GM18511 (cell line): ENCODE measurements at regions not wholly inside any gene's neighbourhood (a gene's known extent, or its start where the extent isn't known, plus 50 kb on each side); places are given as distances from the start of the nearest gene placed in this dataset.
A peak's percentile ranks its signal among the peaks of the same experiment; 100 is the strongest.
"Not testable (repeated sequence)": the region's sequence is repeated elsewhere in the genome, so short reads cannot be mapped to it uniquely, and the experiment has no call there.

Experiments
- ATAC-seq: cut with Tn5 transposase; IDR thresholded peaks from one replicate; pipeline ENCODE4 v1.9.1; 2021; ENCODE audit warnings: mild to moderate bottlenecking, moderate library complexity; ENCODE audit not compliant: unreplicated experiment

DNA sequence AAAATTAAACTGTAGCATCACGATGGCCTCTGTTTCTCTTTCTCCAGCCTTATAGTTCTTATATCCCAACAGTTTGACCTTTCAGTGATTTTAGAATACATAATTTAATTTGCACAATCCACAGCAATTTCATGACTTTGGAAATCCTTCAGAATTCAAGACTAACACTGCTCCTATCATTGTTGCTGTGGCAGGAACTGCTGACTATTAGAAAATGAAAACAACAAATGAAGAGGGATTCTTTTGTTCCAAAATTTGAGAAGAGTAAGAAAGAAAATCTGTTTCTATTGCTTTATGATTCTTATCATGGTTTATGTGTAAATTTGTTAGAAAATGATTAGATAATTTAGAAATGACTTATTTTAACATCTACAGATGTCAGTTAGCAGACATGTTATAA is 604.0 kb upstream of the ADGRB3 start:
- no peak for ATAC-seq

DNA sequence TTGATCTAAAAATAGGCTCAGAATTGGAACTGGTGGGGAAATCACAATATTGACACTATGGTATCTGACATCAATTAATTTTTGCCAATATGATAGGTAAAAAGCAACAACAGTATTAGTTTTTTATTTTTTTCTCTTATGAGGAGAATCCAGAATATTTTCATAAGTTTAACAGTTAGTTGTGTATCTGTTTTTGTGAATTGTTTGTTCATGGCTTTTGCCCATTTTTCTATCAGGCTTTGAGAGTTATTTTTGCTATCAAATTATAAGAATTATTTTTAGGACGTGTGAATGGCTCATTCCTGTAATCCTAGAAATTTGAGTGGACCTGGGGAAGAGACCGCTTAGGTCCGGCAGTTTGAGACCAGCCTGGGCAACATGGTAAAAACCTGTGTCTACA is 608.6 kb upstream of the ADGRB3 start:
- ATAC-seq, result no peak

DNA sequence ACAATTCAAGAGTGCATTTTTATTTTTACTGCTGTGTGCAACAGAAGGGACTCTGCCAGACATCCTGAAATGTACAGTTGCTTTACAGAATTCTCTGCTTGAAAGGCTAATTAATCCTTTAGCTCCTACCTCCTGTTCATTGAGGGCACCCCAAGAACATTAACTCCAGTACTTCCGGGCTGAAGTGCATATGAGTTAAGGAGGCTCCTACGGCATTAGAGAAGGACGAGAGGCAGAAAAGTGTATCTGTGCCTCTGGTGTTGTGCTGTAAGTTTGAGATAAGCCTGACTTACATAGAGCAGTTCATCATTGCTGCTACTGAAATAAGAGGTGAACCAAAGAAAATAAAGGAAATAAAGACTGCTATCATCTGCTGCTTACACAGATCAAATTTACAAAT is 609.3 kb upstream of the ADGRB3 start:
- ATAC-seq, result no peak

DNA sequence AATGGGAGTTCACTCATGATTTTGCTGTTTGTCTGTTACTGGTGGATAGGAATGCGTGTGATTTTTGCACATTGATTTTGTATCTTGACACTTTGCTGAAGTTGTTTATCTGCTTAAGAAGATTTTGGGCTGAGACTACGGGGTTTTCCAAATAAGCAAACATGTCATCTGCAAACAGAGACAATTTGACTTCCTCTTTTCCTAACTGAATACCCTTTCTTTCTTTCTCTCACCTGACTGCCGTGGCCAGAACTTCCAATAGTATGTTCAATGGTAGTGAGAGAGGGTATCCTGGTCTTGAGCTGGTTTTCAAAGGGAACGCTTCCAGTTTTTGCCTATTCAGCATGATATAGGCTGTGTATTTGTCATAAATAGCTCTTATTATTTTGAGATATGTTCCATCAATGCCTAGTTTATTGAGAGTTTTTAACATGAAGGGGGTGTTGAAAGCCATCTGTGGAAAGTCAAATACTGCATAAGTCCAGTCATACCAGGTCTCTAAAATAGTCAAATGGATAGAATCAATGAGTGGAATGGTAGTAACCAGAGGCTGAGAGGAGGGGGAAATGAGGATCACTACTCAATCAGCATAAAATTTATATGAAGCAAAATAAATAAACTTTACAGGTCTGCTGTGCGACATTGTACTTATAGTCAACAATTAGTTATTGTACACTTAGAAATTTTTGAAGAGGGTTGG is 610.4 kb upstream of the ADGRB3 start:
- ATAC-seq, result no peak

DNA sequence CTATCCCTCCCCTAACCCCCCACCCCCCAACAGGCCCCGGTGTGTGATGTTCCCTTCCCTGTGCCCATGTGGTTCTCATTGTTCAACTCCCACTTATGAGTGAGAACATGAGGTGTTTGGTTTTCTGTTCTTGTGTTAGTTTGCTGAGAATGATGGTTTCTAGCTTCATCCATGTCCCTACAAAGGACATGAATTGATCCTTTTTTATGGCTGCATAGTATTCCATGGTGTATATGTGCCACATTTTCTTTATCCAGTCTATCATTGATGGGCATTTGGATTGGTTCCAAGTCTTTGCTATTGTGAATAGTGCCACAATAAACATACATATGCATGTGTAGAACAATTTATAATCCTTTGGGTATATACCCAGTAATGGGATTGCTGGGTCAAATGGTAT is 612.1 kb upstream of the ADGRB3 start:
- ATAC-seq, result not testable (repeated sequence)

DNA sequence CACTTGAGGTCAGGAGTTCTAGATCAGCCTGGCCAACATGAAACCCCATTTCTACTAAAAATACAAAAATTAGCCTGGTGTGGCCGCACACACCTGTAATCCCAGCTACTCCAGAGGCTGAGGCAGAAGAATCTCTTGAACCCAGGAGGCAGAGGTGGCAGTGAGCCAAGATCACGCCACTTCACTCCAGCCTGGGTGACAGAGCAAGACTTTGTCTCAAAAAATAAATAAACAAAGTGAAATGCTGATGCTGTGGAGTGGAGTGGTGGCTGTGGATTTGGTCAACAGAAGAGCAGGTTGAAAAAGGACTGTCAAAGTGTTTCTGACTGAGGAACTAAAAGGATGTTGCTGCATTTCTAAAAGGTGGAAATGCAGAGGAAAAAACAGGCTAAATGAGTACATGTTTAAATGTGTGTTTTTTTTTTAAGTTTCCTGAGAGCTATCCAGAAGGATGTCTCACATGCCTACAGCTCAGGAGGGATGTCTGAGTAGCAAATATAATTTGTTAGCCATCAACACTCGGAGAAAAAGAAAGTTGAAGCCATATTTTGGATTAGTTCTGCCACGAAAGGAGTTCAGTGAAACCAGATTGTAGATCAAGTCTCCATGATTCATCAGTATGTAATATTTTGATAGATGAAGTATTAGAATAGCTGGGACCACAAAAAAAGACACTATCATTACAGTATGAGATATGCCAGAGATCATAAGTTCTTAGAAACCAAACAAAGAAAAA is 621.1 kb upstream of the ADGRB3 start:
- ATAC-seq, result no peak

DNA sequence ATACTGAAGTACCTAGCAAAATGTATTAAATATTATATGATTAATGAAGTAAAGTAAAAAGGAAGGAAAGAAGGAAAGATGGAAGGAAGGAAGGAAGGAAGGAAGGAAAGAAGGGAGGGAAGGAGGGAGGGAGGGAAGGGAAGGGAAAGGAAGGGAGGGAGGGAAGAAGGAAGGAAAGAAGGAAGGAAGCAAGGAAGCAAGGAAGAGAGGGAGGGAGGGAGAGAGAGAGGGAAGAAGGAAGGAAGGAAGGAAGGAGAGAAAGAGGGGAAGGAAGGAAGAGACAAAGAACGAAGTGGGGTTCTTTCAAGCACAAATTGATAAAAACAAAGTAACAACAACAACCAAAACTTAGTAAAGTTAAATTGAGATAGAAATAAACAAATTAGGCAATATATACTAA is 622.3 kb upstream of the ADGRB3 start:
- no peak for ATAC-seq

DNA sequence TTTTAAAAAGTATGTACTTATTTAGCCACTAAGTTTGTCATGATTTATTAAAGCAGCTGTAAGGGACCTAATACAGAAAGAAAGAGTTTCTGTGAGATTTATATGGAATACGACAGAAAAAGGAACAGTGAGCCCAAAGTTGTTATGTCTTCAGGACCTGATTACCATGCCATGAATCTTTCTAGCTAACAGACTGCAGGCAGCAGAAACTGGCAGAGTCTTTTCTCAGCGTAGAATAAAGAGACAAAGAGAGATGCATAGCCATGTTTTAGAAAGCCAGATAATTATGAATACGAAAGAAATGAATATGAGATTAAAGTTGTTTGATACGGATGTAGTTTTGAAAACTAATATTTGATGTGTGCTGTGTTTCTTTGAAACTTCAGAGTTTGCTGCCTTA is 624.1 kb upstream of the ADGRB3 start:
- no peak for ATAC-seq

DNA sequence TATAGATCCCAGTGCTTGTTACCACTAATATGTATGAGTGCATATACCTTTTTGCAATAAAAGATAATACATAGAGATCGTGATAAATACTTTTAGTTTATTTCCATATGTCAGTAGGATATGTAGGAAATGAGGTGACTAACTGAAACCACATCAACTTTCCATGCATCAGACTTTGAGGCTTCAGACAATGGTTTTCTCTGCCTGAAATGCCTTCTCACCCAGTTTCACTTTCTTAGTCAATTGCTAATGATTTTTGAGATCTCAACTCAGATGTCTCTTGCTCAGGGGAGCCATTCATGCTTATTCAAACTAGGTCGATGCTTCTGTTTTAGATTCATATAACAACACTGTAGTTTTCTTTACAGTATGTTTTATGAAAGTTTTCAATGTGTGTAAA is 626.6 kb upstream of the ADGRB3 start:
- peak; percentile 90 for ATAC-seq

DNA sequence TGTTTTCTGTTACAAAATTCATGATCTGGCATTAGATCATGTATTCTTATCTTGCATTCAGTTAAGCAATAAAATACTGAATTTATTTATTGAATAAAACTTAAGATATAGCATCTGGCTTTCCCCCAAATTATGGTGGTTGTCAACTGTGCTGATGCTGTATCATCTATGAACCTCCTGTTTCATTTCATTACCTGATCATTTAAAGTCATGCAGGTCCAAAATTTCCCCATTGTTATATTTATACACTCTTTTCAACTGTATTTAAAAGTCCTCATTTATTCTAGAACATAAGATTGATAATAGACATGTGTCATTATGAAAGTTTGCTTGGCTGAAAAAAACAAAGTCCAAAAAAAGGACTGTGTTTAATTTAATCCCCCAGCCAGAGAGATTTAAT is 627.4 kb upstream of the ADGRB3 start:
- ATAC-seq, result no peak

DNA sequence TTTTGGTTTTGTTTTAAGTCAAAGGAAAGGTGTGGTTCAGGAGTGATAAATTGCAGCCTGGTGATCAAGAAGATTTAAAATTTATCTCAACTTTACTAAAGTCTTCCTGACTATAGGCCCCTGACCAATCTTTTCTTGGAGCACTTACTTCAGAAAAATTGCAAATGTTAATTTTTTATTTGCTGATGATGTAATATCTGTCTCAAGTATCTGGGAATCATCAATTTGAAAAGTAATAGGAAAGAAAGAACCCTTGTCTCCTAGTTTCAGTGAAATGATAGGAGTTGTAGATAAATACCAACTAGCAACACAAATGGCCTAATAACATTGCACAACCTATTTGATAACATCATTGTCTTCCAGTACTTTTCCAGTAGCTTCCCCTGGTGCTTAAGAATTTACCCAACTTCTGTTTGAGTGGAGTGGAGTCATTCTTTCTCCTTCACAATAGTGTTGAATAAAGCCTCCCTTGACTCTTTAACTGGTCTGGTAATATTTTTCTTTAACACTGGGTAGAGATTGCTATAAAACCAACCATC is 648.3 kb upstream of the ADGRB3 start:
- no peak for ATAC-seq

DNA sequence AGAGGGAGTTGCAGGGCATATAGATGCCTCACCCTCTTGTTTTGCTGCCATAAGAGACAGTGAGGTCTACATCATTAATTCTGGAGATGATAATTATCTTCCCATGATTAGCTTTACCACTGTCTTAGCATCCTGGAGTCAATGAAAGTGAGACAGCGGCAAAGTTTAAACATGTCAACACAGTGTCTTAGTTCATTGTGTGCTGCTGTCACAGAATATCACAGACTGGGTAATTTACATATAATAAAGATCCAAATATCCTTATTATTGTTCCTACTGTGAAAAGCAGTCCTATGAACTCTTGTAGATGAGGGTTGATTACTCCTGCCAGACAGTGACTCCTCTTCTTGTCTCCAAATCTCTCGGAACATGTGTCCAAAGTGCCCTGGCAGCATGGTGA is 658.6 kb upstream of the ADGRB3 start:
- no peak for ATAC-seq

DNA sequence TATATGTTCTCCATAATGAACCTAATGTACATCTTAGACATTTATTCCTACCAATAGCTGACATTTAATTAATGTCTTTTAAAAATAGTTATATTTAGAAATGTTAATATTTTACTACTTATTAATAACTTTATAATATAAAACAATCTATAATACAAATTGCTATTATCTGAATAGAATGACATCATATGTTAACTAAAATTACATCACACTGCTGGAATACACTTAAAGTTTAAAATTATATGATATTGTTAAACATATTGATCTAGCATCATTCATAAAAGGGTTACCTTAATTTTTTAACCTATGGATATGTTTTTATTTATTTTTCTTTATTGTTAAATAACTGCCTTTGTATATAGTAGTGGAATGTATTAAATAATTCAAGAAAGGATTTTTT is 660.2 kb upstream of the ADGRB3 start:
- no peak for ATAC-seq

DNA sequence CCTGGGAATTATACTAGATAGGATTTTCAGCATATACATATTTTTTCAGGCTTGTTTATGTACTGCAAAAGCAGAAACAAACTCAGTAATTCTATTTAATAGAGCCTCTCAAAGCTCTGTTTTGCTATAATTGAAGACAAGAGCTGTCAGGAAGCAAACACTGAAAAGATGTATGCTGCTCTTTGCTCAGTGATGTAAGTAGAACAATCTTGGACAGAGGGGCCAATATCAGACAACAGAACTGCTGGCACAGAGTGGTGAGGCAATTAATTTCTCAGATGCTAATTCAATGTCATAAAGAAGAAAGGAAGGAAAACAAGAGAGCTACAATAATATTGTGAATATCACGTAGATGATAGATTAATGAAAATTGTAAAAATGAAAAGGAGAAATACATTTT is 663.3 kb upstream of the ADGRB3 start:
- no peak for ATAC-seq

DNA sequence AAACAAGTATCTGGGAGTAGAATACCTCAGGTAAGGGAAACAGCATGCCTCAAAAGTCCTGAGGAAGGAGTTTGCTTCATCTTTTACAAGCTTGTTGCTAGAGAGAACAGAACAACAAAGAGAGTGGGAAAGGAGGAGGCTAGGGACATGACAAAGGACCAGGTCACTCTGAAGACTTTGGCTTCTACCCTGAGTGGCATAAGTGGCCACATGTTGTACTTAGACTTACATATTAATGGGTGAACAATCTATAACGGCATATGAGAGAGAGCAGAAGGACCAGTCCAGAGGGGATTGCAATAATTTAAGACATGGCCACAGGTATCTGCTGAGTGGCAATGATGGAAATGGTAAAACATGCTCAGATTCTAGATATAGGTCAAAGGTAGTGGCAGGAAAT is 668.3 kb upstream of the ADGRB3 start:
- no peak for ATAC-seq

DNA sequence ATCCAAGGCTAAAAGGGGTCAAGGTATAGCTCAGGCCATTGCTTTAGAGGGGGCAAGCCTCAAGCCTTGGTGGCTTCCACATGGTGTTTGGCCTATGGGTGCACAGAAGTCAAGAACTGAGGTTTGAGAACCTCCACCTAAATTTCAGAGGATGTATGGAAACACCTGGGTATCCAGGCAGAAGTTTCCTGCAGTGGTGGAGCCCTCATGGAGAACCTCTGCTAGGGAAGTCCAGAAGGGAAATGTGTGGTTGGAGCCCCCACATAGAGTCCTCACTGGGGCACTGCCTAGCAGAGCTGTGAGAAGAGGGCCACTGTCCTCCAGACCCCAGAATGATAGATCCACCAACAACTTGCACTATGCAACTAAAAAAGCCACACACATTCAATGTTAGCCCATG is 678.7 kb upstream of the ADGRB3 start:
- no peak for ATAC-seq

DNA sequence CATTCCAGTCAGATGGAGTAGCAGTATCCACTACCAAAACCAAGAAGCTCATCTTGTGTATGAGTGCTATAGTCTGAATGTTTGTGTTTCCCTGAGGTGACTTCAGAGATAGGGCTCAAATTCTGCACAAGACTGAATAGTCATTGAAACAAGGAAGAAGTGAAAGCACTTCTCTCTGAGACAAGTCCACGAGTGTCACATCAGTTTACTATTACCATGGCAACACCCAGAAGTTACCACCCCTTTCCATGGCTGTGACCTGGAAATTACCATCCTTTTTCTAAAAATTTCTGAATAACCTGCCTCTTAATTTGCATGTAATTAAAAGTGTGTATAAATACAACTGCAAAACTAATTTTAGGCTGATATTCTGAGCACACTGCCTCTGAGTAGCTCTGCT is 682.1 kb upstream of the ADGRB3 start:
- no peak for ATAC-seq

DNA sequence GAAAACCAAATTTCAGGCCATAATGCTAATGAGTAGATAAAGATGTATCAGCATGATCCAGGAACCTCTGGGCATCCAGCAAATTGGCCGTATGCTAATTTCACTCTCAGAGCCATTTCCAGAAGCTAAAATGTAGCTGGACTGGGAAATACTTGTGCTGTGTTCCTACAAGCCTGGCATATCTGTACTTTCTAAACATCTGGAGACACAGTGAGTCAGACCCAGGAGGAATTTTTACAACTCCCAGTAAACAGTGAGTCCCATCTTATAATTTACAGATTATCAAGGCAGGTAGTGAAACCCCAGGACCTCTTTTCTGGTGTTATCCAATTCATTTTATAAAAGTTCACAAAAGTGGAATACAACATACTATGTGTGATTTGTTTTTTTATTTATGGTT is 683.0 kb upstream of the ADGRB3 start:
- ATAC-seq, result no peak

DNA sequence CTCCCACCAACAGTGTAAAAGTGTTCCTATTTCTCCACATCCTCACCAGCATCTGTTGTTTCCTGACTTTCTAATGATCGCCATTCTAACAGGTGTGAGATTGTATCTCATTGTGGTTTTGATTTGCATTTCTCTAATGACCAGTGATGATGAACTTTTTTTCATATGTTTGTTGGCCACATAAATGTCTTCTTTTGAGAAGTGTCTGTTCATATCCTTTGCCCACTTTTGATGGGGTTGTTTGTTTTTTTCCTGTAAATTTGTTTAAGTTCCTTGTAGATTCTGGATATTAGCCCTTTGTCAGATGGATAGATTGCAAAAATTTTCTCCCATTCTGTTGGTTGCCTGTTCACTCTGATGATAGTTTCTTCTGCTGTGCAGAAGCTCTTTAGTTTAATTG is 687.3 kb upstream of the ADGRB3 start:
- ATAC-seq, result not testable (repeated sequence)

DNA sequence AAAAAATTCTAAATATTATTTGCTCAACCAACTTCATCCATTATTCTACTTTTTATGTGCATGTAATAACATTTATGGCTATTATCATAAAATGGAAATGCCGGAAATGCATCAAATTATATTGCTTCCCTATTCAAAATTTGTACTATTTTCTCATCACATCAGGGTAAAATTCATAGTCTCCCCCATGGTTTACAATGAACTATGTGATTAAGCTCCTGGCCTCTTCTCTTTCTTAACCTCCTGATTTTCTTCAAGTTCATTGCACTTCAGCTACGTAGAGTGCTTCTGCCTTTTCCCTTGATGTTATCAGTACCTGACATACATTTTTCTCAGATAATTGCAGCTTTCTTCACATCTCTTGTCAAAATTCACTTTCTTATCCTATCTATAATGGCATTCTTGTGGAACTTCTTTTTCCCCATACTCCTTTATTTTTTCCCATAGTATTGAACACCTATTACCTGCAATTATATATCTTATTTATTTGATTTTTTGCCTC is 699.1 kb upstream of the ADGRB3 start:
- no peak for ATAC-seq

DNA sequence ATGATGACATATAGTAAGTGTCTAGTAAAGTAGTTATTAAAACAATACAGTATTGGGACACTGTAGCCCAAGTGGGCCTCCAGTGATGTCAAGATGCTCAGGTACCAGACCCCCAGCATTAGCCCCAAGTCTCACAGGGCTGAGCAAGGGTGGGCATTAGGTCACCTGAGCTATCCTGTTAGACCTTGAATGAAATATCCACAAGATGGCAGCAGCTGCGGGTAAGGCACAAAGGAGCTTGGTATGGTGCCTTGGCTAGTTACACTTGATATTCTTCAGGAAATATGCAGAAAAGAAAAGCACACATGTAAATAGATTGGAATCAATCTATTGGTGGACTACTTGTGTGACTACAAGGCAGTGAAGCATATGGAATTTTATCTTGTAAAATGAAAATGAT is 701.8 kb upstream of the ADGRB3 start:
- ATAC-seq, result no peak

DNA sequence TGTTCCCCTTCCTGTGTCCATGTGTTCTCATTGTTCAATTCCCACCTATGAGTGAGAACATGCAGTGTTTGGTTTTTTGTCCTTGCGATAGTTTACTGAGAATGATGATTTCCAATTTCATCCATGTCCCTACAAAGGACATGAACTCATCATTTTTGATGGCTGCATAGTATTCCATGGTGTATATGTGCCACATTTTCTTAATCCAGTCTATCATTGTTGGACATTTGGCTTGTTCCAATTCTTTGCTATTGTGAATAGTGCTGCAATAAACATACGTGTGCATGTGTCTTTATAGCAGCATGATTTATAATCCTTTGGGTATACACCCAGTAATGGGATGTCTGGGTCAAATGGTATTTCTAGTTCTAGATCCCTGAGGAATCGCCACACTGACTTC is 712.5 kb upstream of the ADGRB3 start:
- not testable (repeated sequence) for ATAC-seq
